Breast epithelium (tissue), 4 donors: ENCODE measurements at regions not wholly inside any gene's neighbourhood (a gene's known extent, or its start where the extent isn't known, plus 50 kb on each side); places are given as distances from the start of the nearest gene placed in this dataset.
"Not testable (repeated sequence)": the region's sequence is repeated elsewhere in the genome, so short reads cannot be mapped to it uniquely, and the experiment has no call there.

Experiments
- DNase-seq, 2 donors: peaks; one replicate each; pipeline ENCODE4 v3.0.0-alpha.2; 2019; ENCODE audit warnings: low spot score in 2 of 2
- H3K27ac ChIP-seq, 2 donors: fragments of 200-600 bp; sonication (generic) in 1 of 2; one replicate each; pipeline ENCODE4 v1.5.1; 2016 to 2019; ENCODE audit warnings: mild to moderate bottlenecking in 1 of 2
- H3K27me3 ChIP-seq, 2 donors: fragments of 200-600 bp; sonication (generic) in 1 of 2; one replicate each; pipeline versions ENCODE4 v1.5.1 to v1.6.0; 2017 to 2019; ENCODE audit warnings: control low read depth in 1 of 2, mild to moderate bottlenecking in 1 of 2
- H3K36me3 ChIP-seq: fragments of 200-600 bp; one replicate; pipeline ENCODE4 v1.5.1; 2019
- H3K4me1 ChIP-seq, 2 donors: fragments of 200-600 bp; sonication (generic); one replicate each; pipeline ENCODE4 v1.5.1; 2016 to 2019; ENCODE audit warnings: control low read depth in 1 of 2
- H3K4me3 ChIP-seq, 3 donors: fragments of 200-600 bp; sonication (generic); 1 replicate in 2 of 3; 2 replicates in 1 of 3; pipeline ENCODE4 v1.5.1; 2016 to 2019; ENCODE audit warnings: mild to moderate bottlenecking in 3 of 3, moderate library complexity in 2 of 3
- H3K9me3 ChIP-seq, 2 donors: fragments of 200-600 bp; sonication (generic) in 1 of 2; one replicate each; pipeline ENCODE4 v1.5.1; 2016 to 2019; ENCODE audit warnings: control low read depth in 1 of 2
- CTCF ChIP-seq, 3 donors: fragments of 450-650 bp; IDR thresholded peaks; one replicate each; pipeline ENCODE4 v1.5.1; 2016 to 2017; ENCODE audit warnings: antibody characterized with exemption in 3 of 3, mild to moderate bottlenecking in 3 of 3, moderate library complexity in 3 of 3
- POLR2A ChIP-seq: fragments of 450-650 bp; IDR thresholded peaks from one replicate; pipeline ENCODE4 v1.6.1; 2016; ENCODE audit warnings: antibody characterized with exemption, mild to moderate bottlenecking, moderate library complexity
- POLR2AphosphoS5 ChIP-seq, 3 donors: sonication (generic); formaldehyde crosslinking; IDR thresholded peaks; one replicate each; pipeline ENCODE4 v1.6.1; 2017; ENCODE audit warnings: antibody characterized with exemption in 3 of 3
- intact Hi-C: fragments of 100-400 bp; cut with DNase I; formaldehyde crosslinking; loops from one replicate; pipeline ENCODE4 v1.15.1; 2023; ENCODE audit warnings: low total_unique reads

- Histone ChIP-seq H3K27ac (no peak overlapping the region), H3K9me3 (no peaks in the 10 kb centered on the region), H3K27me3 (no peaks in the 10 kb centered on the region), H3K4me3 (no peak overlapping the region), H3K4me1 (no peaks in the 10 kb centered on the region), H3K36me3 (no peaks in the 10 kb centered on the region)
- no peak for DNase-seq
- no peak for TF ChIP-seq POLR2AphosphoS5 (IDR thresholded peaks at IDR 0.05)
- TF ChIP-seq CTCF (IDR thresholded peaks at IDR 0.05), result no peak
- no peak for TF ChIP-seq POLR2A
- intact Hi-C loops, result no loop called here
Measured at GRCh38 chr22:33162196-33162595, 104.0 kb upstream of the SYN3 start.

GRCh38 chr22:33160525-33160924 lies 102.3 kb upstream of the SYN3 start:
- DNase-seq, result no peak
- Histone ChIP-seq H3K4me3 (no peak overlapping the region), H3K36me3 (no peaks in the 10 kb centered on the region), H3K4me1 (no peaks in the 10 kb centered on the region), H3K9me3 (peaks cover 0 to 2% of the 10 kb centered on the region in 2 donors), H3K27ac (no peak overlapping the region), H3K27me3 (no peaks in the 10 kb centered on the region)
- intact Hi-C loops, result no loop called here
- no peak for TF ChIP-seq POLR2A
- TF ChIP-seq POLR2AphosphoS5 (IDR thresholded peaks at IDR 0.05), result no peak
- no peak for TF ChIP-seq CTCF (IDR thresholded peaks at IDR 0.05)

GRCh38 chr22:33154967-33155366 lies 96.8 kb upstream of the SYN3 start:
- H3K27me3 ChIP-seq, H3K4me1 ChIP-seq, DNase-seq, intact Hi-C loops, H3K9me3 ChIP-seq, H3K4me3 ChIP-seq, H3K36me3 ChIP-seq, H3K27ac ChIP-seq: not testable (repeated sequence)

DNA sequence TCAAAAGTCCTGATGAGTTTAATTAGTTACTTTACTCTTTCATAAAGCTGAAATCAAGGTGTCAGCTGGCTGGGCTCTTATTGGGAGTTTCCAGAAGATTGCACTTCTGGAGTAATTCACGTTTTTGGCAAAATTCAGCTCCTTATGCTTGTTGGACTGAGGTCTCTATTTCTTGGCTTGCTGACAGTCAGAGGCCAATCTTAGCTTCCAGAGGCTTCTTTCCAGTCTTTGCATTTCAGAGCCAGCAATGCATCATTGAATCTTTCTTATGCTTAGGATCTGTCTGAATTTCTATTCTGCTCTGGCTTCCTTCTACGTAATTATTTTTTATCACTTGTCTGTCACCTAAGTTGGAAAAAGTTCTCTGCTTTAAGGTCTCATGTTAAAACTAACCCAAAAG lies 91.4 kb upstream of the SYN3 start:
- Histone ChIP-seq H3K4me3 (no peak overlapping the region), H3K9me3 (no peaks in the 10 kb centered on the region), H3K27me3 (no peaks in the 10 kb centered on the region), H3K36me3 (no peaks in the 10 kb centered on the region), H3K4me1 (no peaks in the 10 kb centered on the region), H3K27ac (no peak overlapping the region)
- intact Hi-C loops, result no loop called here
- DNase-seq, result no peak
- TF ChIP-seq POLR2AphosphoS5 (IDR thresholded peaks at IDR 0.05) (no peak), POLR2A (no peak), CTCF (IDR thresholded peaks at IDR 0.05) (no peak)

- intact Hi-C loops, result no loop called here
- Histone ChIP-seq H3K27ac (no peak overlapping the region), H3K9me3 (peaks cover 0 to 3% of the 10 kb centered on the region in 2 donors), H3K36me3 (no peaks in the 10 kb centered on the region), H3K4me3 (no peak overlapping the region), H3K27me3 (no peaks in the 10 kb centered on the region), H3K4me1 (no peaks in the 10 kb centered on the region)
- TF ChIP-seq POLR2AphosphoS5 (IDR thresholded peaks at IDR 0.05) (no peak), CTCF (IDR thresholded peaks at IDR 0.05) (no peak), POLR2A (no peak)
- DNase-seq, result no peak
Measured at GRCh38 chr22:33144721-33145120, 86.5 kb upstream of the SYN3 start.
